HL-60 (cell line): ENCODE measurements at regions not wholly inside any gene's neighbourhood (a gene's known extent, or its start where the extent isn't known, plus 50 kb on each side); places are given as distances from the start of the nearest gene placed in this dataset.

Experiments used
- DNase-seq, 2 experiments: peaks; one replicate each; pipeline ENCODE4 v3.0.0-alpha.2; 2010 to 2020; ENCODE audit warnings: low read depth in 1 of 2, low spot score in 1 of 2
- H3K27ac ChIP-seq: fragments of 250-450 bp; sonication (Bioruptor Pico); replicated peaks from 2 replicates; pipeline ENCODE4 v1.5.1; 2020; ENCODE audit warnings: mild to moderate bottlenecking, moderate library complexity
- H3K27me3 ChIP-seq: fragments of 250-450 bp; sonication (Bioruptor Pico); 2 replicates; pipeline ENCODE4 v1.5.1; 2021; ENCODE audit warnings: mild to moderate bottlenecking, moderate library complexity; ENCODE audit not compliant: insufficient read depth, poor library complexity, severe bottlenecking
- H3K4me3 ChIP-seq: replicated peaks from 2 replicates; pipeline ENCODE4 v1.5.1; 2011; ENCODE audit warnings: mild to moderate bottlenecking, control low read depth, low read length; ENCODE audit not compliant: insufficient read depth
- GABPA ChIP-seq: IDR thresholded peaks from 2 replicates; pipeline ENCODE4 v1.6.1; 2012; ENCODE audit warnings: low read depth
- POLR2AphosphoS5 ChIP-seq: IDR thresholded peaks from 2 replicates; pipeline ENCODE4 v1.6.1; 2012; ENCODE audit warnings: low read depth
- REST ChIP-seq: IDR thresholded peaks from 2 replicates; pipeline ENCODE4 v1.6.1; 2012; ENCODE audit warnings: low read depth; ENCODE audit not compliant: insufficient replicate concordance
- SPI1 ChIP-seq: IDR thresholded peaks from 2 replicates; pipeline ENCODE4 v1.6.1; 2012; ENCODE audit warnings: low read depth, mild to moderate bottlenecking, borderline replicate concordance
- TF ChIP-seq, protein P1 (sequence below): IDR thresholded peaks from one replicate; pipeline ENCODE4 v1.5.1; 2011; ENCODE audit warnings: low read length, control low read depth, inconsistent platforms; ENCODE audit not compliant: insufficient read depth

- no peaks in the 10 kb centered on the region for H3K27me3 ChIP-seq
- no peak overlapping the region for H3K27ac ChIP-seq
- DNase-seq, result no peak
- TF ChIP-seq POLR2AphosphoS5, result no peak
- TF ChIP-seq SPI1, result no peak
- no peak for TF ChIP-seq GABPA
- TF ChIP-seq REST, result no peak
- TF ChIP-seq, protein P1, sequence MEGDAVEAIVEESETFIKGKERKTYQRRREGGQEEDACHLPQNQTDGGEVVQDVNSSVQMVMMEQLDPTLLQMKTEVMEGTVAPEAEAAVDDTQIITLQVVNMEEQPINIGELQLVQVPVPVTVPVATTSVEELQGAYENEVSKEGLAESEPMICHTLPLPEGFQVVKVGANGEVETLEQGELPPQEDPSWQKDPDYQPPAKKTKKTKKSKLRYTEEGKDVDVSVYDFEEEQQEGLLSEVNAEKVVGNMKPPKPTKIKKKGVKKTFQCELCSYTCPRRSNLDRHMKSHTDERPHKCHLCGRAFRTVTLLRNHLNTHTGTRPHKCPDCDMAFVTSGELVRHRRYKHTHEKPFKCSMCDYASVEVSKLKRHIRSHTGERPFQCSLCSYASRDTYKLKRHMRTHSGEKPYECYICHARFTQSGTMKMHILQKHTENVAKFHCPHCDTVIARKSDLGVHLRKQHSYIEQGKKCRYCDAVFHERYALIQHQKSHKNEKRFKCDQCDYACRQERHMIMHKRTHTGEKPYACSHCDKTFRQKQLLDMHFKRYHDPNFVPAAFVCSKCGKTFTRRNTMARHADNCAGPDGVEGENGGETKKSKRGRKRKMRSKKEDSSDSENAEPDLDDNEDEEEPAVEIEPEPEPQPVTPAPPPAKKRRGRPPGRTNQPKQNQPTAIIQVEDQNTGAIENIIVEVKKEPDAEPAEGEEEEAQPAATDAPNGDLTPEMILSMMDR, result no peak
- H3K4me3 ChIP-seq, result no peak overlapping the region
Observed at GRCh38 chr2:2834516-2835254, 503.6 kb upstream of the MYT1L start.

- Histone ChIP-seq H3K4me3 (no peak overlapping the region), H3K27me3 (no peaks in the 10 kb centered on the region), H3K27ac (no peak overlapping the region)
- TF ChIP-seq SPI1, result no peak
- TF ChIP-seq GABPA, result no peak
- no peak for DNase-seq
Observed at GRCh38 chr2:2834105-2834504, 503.0 kb upstream of the MYT1L start.

DNA sequence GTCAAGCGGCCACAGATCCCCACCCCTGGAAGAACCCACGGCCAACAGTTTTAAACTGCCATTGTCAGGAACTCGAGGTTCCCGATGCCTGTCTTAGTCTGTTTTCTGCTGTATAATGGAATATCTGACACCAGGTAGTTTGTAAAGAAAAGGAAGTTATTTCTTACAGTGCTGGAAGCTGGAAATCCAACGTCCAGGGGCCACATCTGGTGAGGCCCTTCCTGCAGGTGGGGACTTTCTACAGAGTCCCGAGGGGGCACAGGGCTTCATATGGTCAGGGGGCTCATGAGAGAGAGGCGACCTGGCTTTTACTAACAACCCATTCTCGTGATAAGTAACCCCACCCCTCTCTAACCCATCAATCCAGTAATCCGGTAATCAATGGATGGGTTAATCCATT is 501.6 kb upstream of the MYT1L start:
- TF ChIP-seq, protein P1, result no peak
- TF ChIP-seq GABPA, result no peak
- TF ChIP-seq SPI1, result no peak
- no peak for TF ChIP-seq REST
- no peak for TF ChIP-seq POLR2AphosphoS5
- DNase-seq, result no peak
- Histone ChIP-seq H3K27ac (no peak overlapping the region), H3K4me3 (no peak overlapping the region), H3K27me3 (no peaks in the 10 kb centered on the region)

DNA sequence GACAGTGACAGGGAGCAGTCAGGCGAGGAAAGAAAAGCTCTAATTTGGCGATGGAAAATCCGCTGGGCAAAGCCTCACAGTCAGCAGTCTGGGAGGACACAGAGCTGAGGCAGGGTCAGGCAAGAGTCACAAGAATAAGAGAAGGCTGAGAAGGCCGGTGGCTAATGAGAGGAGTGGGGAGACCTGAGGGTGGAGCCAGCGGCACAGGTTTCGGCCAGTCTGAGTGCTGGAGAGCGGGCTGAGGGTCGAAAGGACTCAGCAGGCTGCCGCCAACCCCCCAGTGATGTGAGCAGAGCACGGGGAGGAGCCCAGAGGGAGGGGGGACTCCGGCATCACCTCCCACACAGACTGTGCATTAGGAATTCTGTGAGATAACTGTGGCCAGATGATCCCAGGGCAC is 500.6 kb upstream of the MYT1L start:
- TF ChIP-seq REST, result no peak
- no peak for TF ChIP-seq POLR2AphosphoS5
- no peak for TF ChIP-seq GABPA
- TF ChIP-seq SPI1, result no peak
- TF ChIP-seq, protein P1, result no peak
- no peaks in the 10 kb centered on the region for H3K27me3 ChIP-seq
- no peak for DNase-seq
- H3K27ac ChIP-seq, result no peak overlapping the region
- no peak overlapping the region for H3K4me3 ChIP-seq
